GM19438 (cell line): ENCODE measurements at regions not wholly inside any gene's neighbourhood (a gene's known extent, or its start where the extent isn't known, plus 50 kb on each side); places are given as distances from the start of the nearest gene placed in this dataset.

Experiments
- ATAC-seq: cut with Tn5 transposase; IDR thresholded peaks from one replicate; pipeline ENCODE4 v1.9.1; 2021; ENCODE audit warnings: low read depth; ENCODE audit not compliant: unreplicated experiment

DNA sequence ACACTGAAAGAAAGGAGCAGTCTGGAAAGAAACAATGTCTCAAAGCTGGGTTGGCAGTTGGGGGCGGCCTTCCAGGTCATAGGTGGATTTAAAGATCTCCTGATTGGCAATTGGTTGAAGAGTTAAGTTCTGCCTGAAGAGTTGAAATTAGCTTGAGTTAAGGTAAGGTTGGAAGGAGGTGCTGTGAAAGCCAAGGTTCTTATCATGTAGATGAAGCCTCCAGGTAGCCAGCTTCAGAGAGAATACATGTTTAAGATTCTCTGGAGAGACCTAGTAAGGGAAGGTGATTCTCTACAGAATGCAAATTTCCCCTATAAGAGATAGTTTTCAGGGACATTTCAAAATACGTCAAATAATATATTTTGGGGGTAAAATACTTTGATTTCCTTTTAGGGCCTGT, 387.1 kb downstream of the TMEM232 start:
- ATAC-seq, result no peak

DNA sequence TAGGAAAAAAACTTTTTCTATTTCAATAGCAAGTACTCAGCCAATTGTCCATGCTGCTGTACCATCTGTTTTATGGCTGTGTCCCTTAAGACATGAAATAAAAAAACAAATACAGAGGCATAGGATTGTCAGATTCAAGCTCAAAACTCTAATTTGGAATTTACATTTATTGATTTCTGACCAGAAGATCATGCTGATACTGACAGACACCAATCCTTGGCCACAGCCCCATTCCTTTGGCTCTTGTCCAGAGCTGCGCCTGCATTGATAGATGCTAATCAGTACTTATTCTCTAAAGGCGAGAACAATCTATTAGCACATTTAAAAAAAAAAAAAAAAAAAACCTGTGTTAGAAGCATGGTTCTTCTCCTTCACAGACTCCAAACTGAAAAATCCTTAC, 384.6 kb downstream of the TMEM232 start:
- no peak for ATAC-seq

DNA sequence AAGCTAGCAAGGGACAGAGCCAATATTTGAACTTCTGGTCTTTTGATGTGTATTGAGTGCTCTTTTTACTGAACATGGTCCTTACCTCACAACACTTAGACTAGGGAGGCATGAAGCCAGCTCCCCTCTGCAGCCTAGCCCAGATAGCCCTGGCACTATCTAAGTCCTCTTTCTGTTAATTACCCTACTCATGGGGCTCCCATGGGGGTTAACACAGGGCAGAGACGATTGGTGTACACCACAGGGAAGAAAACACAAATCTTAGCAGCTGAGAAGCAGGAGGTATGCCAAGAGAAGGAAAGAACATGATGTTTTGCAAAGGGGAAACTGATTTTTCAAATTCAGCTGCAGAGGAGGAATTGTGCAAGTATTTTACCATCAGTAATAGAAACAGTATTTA, 383.8 kb downstream of the TMEM232 start:
- ATAC-seq, result no peak

DNA sequence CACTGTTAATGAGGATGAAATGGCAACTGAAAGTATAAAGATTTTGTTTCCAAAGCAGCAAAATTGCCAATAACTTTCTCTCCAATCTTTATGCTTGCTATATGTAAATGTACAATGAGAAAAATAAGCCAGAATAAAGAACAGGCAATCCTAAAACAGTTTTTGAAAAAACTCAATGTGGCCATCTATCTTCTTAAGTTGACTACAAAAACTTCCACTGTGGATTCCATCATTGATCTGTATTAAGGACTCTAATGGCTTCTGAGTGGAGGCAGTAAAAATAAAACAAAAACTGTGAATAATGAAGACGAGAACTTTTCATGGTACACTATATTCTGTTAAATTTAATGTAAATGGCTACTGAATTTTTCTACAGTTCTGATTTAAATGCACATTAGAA, 382.9 kb downstream of the TMEM232 start:
- no peak for ATAC-seq

DNA sequence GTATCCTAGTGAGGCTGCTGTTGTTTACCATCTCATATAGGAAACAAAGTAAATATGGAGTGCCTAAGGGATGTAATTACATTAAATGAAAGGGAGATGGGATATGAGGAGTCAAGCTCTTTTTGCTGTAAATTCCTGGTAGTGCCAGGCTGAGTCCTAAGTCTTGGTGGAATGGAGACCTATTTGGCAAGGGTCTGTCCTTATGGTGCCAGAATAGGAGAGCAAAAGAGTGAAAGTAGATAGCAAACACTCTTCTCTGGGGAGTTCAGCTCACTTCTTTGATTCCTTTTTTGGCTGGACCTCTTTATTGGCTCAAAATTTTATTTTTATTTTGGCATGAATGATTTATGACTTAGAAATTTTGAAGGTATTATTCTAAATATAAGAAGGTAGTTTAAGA, 380.8 kb downstream of the TMEM232 start:
- no peak for ATAC-seq

DNA sequence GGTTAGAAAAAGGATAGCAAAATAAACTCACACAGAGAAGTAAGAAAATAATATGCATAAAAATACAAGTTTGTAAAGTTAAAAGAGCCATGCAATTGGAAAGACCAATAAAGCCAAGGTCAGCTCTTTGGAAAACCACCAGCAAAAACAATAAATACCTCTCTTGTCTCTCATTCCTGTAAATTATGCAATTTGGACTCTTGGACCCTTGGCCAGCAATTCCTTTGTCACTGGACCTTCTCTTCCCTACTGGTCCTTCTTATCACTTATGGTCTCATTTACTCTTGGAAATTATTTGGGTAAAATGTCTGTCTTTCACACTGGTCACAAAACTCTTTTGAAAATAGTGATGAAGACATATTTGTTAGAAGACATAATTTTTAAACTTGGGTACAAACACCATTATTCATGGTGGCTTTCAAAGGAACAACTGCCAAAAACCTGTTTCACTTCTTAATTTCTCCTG, 379.5 kb downstream of the TMEM232 start:
- no peak for ATAC-seq

DNA sequence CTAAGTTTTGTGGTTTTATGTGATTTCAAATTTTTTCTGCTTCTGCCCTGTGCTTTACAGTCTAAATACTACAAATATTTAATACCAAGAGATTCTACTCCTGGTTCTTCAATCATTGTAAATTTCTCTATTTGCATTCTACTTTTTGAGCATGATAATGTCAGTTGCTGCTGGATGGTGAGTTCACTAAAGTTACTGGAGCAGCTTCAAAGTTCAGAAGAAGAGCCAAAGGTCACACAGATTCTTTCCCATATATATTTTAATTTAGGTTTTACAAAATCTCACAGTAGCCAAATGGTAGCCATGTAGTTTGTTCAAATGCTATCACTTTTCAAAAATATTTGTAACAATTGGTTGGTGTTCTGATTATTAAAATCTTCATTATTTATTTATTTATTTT, 378.7 kb downstream of the TMEM232 start:
- no peak for ATAC-seq

DNA sequence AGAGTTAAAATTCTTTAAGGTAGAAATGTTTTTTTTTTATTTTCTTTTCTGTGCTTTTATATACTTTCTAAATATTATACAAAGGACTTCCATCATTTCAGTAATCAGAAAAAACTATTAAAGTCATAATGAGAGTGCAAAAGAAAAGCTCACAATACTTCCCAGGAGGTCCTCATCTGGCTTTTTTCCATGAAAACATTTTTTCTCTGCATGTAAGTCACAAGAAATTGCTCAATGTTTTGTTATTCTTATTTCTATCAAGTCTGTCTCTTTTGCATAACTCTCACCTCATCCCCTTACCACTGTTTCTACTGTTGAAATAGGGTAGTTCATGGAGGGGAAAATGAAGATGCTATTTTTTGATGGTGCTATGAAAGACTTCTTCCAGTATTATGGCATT, 375.0 kb downstream of the TMEM232 start:
- no peak for ATAC-seq

DNA sequence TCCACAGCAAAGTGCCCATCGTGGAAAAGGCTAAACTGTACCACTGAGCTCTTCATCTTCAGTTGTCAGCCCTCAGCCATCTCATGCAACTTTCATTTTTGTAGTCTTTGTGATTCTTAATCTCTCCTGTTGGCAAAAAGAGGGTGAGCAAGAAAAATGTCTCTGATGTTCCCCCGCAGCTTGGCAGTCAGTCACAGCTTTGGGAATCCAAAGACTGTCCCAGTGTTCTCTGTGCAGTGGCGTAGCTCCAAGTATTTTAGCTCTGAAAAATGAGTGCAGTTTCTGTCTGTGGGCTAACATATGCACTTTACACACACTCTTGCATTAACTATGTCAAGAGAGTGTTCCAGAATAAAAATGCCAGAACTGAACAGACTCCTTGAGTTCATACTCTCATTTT, 372.2 kb downstream of the TMEM232 start:
- ATAC-seq, result no peak

DNA sequence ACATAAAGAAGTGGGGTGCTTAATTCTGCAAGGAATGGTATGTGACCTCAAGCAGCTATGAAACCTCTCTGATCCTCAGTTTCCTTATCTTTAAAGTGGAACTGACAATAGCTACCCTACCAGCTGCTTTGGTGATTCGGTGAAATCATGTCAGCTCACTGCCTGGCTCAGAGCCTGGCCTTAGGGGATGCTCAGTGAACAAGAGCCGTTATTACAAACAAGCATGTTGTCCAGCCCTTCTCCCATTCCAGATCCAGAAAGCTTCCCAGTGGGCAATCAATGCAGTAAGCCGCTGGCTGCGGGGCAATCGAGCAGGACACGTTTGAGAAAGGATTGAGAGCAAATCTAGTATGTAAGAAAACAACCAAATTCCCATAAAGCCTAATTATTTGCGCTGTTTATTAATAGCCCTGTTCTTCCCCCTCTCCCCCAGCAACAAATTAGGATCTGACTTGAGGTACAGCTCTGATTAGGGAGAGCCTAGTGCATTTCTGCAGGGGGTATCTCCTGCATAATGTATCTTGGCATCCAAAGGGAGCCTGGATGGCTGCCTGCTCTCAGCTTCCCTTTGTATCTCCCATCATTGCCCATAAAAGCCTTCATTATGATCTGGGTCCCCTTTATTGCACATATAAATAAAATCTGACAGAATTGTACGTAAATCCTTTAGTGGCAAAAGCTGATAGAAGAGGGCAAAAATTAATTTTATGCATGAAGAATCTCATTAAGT, 371.4 kb downstream of the TMEM232 start:
- ATAC-seq, result no peak

DNA sequence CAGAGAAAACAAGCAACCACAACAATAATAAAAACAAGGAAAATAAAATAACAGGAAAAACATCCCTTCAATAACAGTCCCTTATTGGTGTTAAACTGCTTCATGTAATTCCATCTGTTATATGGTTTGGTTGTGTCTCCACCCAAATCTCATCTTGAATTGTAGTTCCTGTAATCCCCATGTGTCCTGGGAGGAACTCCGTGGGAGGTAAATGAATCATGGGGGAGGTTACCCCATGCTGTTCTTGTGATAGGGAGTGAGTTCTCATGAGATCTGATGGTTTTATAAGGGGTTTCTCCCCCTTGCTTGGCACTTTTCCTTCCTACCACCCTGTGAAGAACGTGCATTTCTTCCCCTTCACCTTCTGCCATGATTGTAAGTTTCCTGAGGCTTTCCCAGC, 369.8 kb downstream of the TMEM232 start:
- no peak for ATAC-seq

DNA sequence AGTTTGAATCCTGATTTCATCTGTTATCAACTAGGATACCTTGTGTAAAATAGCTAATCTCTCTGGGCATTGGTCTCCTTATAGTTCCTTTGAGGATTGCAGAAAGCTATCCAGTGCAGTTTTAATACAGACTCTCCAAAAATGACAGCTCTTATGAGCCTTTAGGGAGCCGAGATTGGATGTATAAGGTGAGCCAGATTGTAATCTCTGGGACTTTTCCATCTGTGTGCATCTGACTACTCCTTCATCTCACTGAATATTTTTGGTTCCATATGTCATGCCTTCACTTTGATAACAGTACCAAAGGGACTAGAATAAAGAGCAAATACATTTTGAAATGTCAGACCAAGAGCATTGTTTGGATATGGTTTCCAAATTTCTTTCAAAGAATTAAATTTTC, 367.2 kb downstream of the TMEM232 start:
- ATAC-seq, result no peak

DNA sequence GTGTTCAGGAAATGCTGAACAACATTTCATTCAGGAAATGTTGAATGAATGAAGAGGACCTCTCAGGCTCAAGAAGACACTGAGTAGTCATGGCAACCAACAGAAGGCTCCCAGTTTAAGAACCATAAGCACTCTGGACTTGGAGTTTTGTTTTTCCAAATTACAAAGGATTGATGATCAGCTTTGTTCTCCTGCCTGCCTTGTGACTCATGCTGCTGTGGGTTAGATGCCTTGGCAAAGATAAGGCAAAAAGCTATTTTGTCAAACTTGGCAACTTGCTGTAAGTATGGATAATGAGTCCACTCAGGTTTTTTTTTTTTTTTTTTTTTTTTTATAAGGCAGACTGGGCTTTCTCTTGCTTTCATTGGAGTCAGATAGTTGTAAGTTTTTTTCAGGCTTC, 365.0 kb downstream of the TMEM232 start:
- ATAC-seq, result no peak

DNA sequence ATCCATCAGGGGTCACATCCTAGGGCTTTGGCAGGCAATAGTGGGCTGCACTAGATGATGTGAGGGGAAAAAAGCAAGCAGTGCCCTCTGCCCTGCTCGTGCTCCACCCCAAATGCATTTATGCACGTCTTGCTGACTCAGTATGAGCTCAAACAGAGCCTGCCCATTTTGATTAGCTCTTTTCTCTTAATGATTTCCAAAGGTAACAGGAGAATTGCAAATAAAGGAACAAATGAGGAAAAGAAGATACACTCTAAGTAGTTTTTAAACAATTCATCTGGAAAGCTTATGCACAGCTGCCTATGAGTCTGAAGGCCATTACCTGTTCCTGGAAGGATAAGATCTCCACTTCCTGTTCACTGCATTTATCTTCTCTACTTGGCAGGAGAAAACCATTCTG, 364.2 kb downstream of the TMEM232 start:
- ATAC-seq, result no peak

DNA sequence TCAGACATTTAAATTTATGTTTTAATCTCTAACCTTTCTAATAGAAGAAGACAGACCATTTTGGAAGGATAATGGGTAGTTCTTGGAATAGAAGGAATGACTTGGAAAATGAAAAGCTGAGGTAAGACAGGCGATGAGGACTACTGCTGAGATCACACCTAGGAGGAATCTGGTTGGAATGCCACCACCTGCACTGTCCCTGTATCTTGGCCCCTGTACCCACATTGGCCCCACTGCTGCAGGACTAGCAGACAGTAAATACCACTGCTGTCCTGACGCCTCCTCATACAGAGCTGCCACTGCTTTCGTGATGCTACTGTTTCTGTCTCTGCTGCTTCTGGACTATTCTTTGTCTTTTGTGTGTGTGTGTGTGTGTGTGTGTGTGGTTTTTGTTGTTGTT, 359.8 kb downstream of the TMEM232 start:
- ATAC-seq, result no peak
